GM23338 (cell line): ENCODE measurements at regions not wholly inside any gene's neighbourhood (a gene's known extent, or its start where the extent isn't known, plus 50 kb on each side); places are given as distances from the start of the nearest gene placed in this dataset.
"Not testable (repeated sequence)": the region's sequence is repeated elsewhere in the genome, so short reads cannot be mapped to it uniquely, and the experiment has no call there.

Experiments
- CREB1 ChIP-seq: fragments of 250-450 bp; sonication (Bioruptor Pico); IDR thresholded peaks from 2 replicates; pipeline ENCODE4 v1.5.0; 2020; ENCODE audit warnings: low read depth, mild to moderate bottlenecking, moderate library complexity
- CTCF ChIP-seq, 2 experiments: fragments of 200-600 bp in 1 of 2; sonication (generic) in 1 of 2; conservative IDR thresholded peaks; 2 replicates each; pipeline versions ENCODE4 v1.5.1 to v1.6.1; 2016 to 2017; ENCODE audit warnings: antibody characterized with exemption in 2 of 2, low read depth in 2 of 2, mild to moderate bottlenecking in 2 of 2, moderate library complexity in 1 of 2
- ETS1 ChIP-seq: IDR thresholded peaks from 2 replicates; pipeline ENCODE4 v1.6.1; 2016; ENCODE audit warnings: antibody characterized with exemption
- EZH2 ChIP-seq: fragments of 200-600 bp; sonication (generic); IDR thresholded peaks from one replicate; pipeline ENCODE4 v1.8.0; 2017; ENCODE audit warnings: antibody characterized with exemption, mild to moderate bottlenecking, low read depth; ENCODE audit not compliant: unreplicated experiment
- EZH2phosphoT487 ChIP-seq: fragments of 200-600 bp; sonication (generic); IDR thresholded peaks from one replicate; pipeline ENCODE4 v1.8.1; 2018; ENCODE audit warnings: antibody characterized with exemption; ENCODE audit not compliant: unreplicated experiment
- JUNB ChIP-seq: IDR thresholded peaks from one replicate; pipeline ENCODE4 v1.6.1; 2016; ENCODE audit warnings: antibody characterized with exemption; ENCODE audit not compliant: unreplicated experiment
- NANOG ChIP-seq: IDR thresholded peaks from 2 replicates; pipeline ENCODE4 v1.6.1; 2016; ENCODE audit warnings: antibody characterized with exemption, borderline replicate concordance
- POLR2AphosphoS5 ChIP-seq: IDR thresholded peaks from 2 replicates; pipeline ENCODE4 v1.6.1; 2016; ENCODE audit warnings: antibody characterized with exemption, low read depth
- REST ChIP-seq: IDR thresholded peaks from one replicate; pipeline ENCODE4 v1.6.1; 2018; ENCODE audit warnings: antibody characterized with exemption; ENCODE audit not compliant: unreplicated experiment
- STAT1 ChIP-seq: IDR thresholded peaks from one replicate; pipeline ENCODE4 v1.6.1; 2016; ENCODE audit warnings: antibody characterized with exemption; ENCODE audit not compliant: unreplicated experiment
- ZNF114 ChIP-seq: fragments of 250-450 bp; sonication (Bioruptor Pico); IDR thresholded peaks from 2 replicates; pipeline ENCODE4 v1.5.0; 2020; ENCODE audit warnings: mild to moderate bottlenecking, moderate library complexity
- ZNF331 ChIP-seq: fragments of 250-450 bp; sonication (Bioruptor Pico); IDR thresholded peaks from 2 replicates; pipeline ENCODE4 v1.5.0; 2020; ENCODE audit warnings: low read depth, mild to moderate bottlenecking, moderate library complexity

GRCh38 chr6:159515811-159516210, 177.2 kb downstream of the SOD2 start:
- TF ChIP-seq REST; CTCF (conservative IDR thresholded peaks at IDR 0.05; ENCODE audit: low read depth in 2 of 2); POLR2AphosphoS5; CREB1 (CRISPR knock-in tag); ETS1; JUNB; EZH2phosphoT487; EZH2; ZNF331 (CRISPR knock-in tag); NANOG; STAT1; ZNF114 (CRISPR knock-in tag): not testable (repeated sequence)
